ENCODE measurements at regions not wholly inside any gene's neighbourhood (a gene's known extent, or its start where the extent isn't known, plus 50 kb on each side); places are given as distances from the start of the nearest gene placed in this dataset.

DNA sequence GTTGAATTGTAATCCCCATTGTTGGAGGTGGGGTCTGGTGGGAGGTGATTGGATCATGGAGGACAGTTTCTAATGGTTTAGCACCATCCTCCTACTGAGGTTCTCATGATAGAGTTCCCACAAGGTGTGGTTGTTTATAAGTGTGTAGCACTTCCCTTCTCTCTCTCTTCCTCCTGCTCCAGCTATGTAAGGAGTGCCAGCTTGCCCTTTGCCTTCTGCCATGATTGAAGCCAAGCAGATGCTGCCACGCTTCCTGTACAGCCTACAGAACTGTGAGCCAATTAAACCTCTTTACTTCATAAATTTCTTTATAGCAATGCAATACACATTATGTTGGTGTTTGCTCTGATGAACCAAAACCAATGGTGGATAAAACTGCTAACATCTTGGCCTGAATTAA lies 238.2 kb downstream of the EFNB2 start:
- no peak for DNase-seq (ENCODE audit: low spot score)

DNA sequence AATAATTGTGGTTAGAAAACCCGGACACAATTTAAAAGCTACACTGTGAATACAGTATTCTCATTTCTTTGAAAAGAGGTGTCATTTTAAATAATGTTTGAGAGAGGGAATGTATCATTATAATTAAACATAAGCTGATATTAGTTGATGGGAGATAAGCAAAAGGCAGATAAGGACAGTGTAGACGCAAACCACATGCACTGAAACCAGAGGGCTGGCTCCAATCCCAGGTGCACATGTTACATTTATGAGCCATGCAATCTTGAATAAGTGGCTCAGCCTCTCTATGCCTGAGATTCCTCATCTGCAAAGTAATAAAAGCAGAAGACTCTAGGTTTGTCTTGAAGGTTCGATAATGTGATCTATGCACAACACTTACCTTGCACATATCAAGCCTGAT lies 238.7 kb downstream of the EFNB2 start:
- no peak for DNase-seq (ENCODE audit: low spot score)

DNA sequence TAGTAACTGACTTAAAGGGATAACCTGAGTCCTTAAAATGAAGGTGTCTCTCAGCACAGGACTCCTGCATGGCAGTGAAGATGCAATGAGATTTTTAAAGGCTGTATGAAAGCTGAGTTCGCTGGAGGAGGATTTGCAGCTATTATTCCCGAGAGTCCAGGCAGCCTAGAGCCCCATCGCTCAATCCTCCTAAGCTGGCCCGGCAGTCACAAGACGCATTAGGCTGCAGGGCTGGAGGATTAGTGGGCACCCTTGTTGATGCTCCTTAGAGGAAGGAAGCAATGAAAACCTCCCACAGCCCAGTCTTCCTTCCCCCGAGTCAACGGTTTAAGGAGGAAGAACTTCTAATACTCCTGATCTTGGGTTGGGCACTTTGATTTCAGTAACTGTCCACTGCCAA lies 239.5 kb downstream of the EFNB2 start:
- DNase-seq (ENCODE audit: low spot score): no peak

DNA sequence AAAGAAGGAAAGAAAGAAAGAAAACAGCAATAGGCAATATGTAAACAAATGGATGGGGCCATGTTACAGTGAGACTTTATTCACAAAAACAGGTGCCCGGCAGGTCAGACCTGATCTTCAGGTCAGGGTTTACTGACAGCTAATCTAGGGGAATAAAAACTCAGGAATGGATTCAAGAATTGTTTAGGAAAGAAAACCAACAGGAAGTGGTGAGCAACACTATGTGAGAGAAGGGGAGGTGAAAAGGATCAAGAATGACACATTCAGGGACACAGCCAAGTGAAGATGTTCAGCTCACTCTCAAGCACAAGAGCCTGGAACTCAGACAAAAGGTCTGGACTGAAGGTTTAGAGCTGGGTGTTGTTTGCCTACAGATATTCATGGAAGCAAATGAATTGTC lies 244.5 kb downstream of the EFNB2 start:
- DNase-seq (ENCODE audit: low spot score): no peak

DNA sequence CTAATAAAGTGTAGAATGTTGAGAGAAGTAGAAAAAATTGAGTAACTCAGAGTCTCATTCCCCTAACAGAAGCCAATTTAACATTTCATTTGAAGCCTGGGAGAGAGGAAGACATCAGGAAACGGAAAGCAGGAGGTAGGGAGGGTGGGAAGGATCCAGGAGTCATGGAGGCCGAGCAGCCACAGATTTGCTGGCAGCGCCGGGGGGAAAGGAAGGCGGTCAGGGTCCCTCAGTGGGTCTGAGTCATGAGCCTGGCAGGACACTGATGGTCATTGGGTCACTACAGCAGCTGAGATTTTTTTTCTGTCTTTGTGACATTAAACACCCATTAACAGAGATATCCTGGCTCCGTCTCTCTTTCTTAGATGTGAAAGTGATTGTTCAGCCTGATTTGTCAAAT lies 248.1 kb downstream of the EFNB2 start:
- DNase-seq (ENCODE audit: low spot score): no peak

DNA sequence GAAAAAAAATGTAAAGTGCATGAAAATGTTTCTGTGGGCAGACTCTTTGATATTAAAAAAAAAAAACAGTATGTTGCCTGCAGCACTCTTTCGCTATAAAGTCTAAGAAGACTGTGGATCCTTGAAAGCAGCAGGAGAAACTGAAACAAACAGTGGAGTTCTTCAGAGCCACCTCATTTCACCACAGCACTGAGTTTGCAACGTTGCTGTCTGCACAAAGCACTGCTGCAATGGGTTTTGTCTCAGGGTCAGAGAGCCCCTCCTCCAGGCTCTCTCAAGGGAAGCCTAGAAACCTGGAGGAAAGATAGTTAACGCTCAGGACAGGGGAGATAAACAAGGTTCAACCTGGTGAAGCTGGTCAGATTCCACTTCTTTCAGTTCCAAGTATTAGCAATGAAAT lies 248.7 kb downstream of the EFNB2 start:
- no peak for DNase-seq (ENCODE audit: low spot score)

DNA sequence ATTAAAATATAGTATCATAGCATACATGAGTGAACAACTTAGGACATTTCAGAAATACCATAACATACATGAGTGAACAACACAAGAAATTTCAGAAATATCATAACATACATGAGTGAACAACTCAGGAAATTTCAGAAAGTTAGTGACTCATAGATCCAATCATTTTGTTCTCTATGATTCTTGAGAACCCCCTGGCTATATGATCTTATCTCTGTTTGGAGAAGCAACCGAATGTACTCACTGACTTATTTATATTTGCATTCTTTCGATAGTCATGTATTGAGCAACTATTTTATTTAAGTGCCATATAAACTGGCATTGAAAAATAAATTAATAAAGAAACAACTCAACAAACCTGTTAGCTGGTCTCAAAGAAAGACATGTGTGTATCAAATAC lies 251.1 kb downstream of the EFNB2 start:
- DNase-seq (ENCODE audit: low spot score): no peak

DNA sequence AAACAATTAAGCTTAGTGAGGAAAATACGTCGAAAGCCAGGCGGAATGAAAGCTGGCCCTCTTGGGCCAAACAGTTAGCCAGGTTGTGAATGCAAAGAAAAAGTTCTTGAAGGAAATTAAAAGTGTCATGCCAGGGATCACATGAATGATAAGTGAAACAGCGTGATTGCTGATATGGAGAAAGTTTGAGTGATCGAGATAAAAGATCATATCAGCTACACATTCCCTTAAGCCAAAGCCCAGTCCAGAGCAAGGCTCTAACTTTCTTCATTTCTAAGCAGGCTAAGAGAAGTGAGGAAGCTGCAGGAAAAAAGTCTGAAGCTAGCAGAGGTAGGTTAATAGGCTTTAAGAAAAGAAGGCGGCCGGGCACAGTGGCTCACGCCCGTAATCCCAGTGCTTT lies 254.0 kb downstream of the EFNB2 start:
- no peak for DNase-seq (ENCODE audit: low spot score)

DNA sequence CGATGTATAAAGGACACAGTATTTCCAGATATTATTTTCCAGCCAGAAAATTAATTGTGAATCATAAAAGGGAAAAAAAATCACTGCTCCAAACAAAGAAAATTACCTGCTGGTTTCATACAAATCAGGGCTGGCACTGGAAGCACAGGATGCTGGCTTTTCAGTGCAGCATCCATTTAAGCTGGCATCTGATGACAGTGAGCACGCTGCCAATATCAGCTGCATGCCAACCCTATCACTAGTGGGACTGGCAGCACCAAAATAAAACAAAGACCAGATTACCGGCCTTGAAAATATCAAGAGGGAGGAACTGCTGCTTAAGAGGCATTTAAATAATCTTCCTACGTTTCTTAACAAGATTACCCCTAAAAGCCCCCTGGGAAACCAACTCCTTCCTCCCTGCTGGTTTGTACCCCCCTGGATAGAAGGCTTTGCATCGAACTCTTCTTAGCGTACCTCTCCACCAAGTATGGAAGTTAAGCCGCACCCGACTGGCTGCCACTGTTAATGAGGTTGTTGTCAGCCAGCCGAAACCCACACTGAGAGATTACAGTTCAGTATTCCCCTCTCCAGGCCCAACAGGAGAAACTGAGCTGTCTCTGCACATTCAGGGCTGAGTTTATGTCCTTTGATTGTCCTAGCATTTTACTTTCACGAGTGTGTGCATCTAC lies 257.8 kb downstream of the EFNB2 start:
- DNase-seq (ENCODE audit: low spot score): no peak

DNA sequence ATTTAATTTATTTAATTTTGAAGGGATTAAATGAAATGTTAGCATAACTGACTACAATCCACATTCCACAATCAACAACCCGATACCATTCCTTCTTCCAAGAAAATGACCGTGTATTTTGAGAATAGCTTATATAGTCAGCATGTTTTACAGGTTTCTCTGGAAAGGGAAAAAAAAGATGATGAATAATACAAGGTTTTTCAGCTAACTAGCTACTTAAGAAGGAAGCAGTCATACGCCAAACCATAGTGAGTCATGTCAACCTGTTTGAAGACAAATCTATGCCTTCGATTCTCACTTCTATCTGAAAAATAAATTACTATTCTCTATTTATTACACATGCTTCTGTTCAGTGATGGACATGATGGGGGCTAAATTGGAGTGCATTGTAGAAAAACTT lies 258.6 kb downstream of the EFNB2 start:
- DNase-seq (ENCODE audit: low spot score): no peak

DNA sequence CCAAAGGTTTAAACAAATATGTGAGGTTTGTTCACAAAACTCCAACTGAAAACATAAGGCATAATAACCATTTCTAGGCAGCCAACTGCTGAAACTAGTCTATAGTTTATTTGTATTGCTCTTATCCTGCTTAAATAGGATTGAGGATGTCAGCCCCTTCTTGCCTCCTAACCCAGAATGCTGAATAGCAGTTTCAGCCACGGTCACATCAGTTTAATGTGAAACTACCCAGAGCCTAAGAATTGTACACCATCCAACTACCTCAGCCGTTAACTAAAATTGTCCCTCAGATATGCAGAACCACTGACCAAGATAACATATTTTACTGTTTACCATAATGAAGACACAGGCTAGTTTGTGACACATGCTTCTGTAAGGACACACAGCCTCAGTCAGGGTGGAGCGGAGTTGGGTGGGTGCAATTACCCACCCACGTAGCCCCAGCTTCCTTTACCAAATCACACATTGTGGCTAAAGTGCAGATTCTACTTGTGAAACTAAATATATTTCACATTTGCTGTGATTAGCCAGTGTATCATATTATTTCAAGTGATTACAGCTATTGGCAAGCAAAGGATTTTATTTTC lies 259.9 kb downstream of the EFNB2 start:
- no peak for DNase-seq (ENCODE audit: low spot score)

DNA sequence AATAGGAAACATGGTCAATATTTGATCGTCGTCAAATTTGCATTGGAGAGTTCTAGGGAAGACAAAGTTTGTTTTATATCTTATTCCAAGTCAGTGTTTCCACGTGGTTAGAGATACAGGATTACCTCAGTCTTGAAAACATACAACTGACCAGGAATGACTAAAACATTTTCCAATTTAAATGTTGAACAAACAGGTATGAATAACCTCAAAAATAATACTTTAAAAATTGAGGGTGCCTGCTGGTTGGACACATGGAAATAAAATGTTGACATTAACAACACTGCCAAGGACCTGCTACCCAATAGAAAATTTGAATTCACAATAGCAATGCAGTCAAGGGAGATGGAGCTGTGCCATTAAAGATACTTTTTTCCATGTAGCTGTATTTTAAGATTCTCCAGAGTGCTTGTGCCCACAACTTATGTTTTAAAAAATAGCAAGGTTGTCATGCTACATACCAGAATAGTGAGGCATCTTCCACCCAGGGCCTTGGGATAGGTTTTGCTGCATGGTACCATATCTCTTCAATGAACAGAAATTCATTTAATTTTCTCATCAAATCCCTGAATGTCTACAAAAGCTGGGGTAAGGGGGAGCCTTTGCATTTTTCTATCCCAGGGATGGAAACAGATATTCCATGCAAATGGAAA lies 260.8 kb downstream of the EFNB2 start:
- DNase-seq (ENCODE audit: low spot score): no peak

DNA sequence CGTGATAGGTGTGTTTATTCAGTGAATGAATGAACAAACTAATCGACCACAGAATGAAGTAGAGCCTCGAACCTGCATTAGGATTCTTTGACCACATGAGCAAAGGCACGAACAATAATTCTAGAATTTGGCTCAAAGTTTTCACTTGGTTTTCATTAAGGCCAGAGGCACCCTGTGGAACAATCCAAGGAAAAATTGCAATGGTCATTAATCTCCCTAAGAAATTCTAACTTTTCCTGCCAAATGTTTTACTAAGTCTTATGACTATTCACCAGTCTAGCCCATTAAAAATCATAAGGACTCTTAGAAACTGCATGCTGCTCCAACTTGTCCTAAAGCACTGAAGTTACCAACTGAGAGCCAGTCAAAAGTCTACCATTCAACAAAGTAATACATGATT lies 271.7 kb downstream of the EFNB2 start:
- DNase-seq (ENCODE audit: low spot score): no peak

DNA sequence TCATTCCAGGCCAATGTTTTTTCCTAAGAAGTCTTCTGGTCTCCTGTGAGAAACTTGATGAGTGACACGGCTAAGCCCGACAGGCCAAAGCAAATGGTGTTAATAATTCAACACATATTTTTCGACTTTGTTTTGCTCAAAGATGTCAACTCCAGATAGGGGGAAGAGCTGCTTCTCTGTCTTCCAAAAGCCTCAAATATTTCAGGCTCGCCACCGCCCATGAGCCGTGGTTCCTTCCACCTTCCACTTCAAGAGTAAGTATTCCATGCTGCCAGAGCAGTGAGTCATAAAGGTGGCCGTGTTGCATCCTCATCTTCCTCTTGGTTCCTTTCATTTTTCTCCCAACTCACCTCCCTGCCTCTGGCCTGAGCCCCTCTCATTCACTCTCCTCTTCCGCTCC lies 272.6 kb downstream of the EFNB2 start:
- DNase-seq (ENCODE audit: low spot score): no peak

DNA sequence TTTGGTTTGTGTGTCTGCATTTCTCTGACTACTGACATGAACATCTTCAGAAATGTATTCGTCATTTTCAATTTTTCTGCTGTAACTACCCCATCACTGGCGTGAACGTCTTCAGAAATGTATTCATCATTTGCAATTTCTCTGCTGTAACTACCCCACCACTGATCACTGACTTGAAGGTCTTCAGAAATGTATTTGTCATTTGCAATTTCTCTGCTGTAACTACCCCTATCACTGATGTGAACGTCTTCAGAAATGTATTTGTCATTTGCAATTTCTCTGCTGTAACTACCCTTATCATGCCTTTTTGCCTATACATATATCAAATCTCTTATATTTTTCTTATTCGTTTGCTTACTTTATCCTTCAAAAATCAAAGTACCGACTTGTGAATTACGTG lies 274.0 kb downstream of the EFNB2 start:
- no peak for DNase-seq (ENCODE audit: low spot score)

DNA sequence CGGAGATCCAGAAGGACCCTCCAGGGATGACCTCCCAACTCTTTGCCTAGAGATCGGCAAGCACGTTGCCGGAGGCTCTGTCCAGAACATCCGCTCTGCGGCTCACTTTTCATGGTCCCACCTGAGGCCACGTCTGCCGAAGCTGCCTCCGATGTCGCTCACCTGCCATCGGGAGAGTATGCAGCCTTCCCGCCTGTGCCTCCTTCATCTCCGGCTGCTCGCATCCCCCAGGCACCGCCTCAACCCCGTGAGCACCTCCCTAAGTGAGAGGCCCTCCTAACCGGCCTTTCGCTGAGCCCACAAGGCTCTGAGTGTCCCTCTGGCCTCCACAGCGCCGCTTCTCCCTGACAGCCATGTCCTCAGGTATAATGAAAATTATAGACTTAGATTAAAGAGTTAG lies 275.1 kb downstream of the EFNB2 start:
- DNase-seq (ENCODE audit: low spot score): no peak

DNA sequence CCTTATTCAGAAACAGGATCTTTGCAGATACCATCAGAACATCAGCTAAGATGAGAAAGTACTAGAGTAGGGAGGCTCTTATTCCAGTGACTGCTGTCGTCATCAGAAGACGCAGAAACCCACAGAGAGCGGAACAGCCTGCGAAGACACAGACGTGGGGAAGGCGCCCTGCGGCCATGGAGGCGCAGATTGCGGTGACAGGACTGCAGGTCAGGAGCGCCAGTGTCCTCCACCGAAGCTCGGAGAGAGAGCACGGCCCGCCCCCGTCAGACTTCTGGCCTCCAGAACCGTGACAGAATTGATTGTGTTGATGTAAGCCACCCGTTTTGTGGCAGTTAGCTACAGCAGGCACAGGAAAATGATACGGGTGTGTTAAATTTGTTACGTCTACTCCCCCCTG lies 275.5 kb downstream of the EFNB2 start:
- DNase-seq (ENCODE audit: low spot score): no peak

DNA sequence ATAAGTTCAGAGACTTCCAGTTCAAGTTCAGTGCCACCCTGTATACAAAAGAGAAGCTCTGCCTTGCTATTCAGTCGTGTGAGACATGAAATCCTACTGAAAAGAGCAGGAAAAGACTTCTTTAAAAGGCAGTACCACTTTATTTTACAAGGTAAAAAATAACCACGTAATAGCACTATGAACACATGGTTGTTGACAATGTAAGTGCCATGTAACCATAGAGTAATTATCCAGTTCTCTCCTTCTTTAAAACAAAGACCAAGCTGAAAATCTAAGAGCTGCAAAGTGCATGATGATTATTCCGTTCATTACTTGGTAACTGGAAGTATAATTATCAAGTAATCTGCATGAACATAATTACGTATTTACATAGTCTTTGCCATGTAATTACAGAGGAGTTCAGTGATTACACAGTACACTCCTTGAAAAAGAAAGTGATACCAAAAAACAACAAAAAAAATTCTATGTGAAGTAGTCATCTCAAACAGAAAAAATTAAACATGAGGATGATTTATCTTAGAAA lies 288.7 kb downstream of the EFNB2 start:
- no peak for DNase-seq (ENCODE audit: low spot score)

DNA sequence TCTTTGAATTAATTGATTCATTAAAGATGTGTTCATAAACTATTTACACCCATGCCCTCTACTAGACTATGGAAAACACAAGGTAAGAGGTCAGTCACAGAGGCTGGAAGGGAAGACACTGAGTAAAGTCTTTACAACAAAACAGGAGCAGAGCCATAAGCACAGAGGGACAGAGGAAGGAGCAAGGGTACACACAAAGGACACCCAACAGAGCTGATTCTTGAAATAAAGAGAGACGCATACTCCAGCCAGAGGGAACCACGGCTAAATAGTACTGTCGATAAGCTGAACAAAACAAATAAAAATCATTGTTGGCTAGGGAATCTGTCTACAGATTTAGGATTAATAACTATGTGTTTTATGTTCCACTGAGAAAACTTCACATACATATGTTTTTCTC lies 289.2 kb downstream of the EFNB2 start:
- DNase-seq (ENCODE audit: low spot score): no peak

DNA sequence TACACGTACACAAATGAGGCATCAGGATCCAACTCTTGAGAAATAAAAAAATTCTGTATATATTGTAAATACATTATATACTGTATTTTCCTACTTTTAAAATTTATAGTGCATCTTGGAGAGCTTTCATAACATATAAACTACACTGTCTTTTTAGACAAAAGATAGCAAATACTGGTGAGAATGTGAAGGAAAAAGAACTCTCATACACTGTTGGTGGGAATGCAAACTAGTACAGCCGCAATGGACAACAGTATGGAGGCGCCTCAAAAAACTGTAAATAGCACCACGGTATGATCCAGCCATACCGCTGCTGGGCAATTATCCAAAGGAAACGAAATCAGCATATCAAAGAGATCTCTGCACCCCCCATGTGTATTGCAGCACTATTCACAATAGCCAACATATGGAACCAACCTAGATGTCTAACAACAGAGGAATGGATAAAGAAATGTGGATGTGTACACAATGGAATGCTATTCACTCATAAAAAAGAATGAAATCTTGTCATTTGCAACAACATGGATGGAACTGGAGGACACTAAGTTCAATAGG lies 292.4 kb downstream of the EFNB2 start:
- no peak for DNase-seq (ENCODE audit: low spot score)

DNA sequence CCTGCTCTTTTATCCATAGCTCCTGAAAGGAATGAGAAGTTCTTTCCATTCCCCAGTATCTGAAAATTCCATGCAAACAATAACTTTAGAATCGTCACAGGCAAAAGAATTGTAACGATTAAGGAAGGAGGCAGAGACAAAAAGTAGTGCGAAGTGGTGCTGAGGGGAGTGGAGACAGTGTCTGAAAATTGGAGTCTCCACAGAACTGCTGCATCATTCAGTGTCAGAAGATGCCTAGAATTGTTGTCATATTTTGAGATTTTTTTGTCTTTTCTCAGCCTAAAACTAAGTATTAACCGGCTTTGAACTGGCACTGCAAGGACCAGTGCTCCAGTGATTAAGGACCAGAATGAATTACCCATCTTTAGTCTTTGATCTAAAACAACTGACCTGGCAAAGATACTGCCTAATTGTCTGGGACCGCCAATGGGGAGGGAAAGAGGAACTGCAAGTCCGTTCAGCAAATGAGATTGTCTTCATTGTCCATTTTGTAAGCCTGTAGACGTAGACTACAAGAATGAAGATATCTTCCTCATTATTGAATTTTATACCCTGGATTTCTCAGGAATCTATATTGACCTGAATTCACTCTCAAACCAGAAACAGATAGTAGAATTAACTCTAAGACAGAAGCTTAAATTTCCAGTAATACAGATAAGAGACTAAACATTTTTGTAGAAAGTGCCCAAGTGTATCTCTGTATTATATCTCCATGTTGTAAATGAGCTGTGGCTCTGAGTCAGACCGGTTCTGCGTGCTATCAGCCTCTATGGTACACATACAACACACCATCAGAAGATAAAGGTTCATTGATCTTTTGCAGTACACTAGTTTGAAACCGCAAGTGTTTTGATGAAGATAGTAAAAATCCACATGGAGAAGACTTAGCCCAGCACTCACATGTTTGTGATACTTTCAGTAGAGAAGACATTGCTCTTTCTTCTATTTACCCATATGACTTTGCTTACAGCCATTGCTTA lies 293.2 kb downstream of the EFNB2 start:
- DNase-seq (ENCODE audit: low spot score): no peak

DNA sequence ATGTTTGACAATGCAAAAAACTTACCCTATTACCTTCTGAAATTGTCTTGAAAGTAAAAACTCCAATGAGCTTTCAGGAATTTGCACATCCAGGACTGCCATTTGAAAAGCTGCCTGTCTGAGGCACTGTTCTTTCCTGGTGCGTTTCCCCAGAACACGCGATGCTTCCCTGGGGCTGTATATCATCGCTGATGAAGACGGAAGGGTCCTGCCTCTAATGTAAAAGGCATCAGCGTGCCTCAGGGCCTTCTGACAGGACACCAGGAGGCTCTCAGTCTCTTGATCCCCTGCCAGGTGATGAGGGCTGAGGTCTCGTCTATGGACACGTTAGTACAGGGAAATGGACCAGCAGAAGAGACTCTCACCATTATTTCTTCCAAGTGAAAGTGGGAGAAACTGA lies 296.8 kb downstream of the EFNB2 start:
- no peak for DNase-seq (ENCODE audit: low spot score)

All from hematopoietic multipotent progenitor cell treated with erythropoietin and hydrocortisone succinate and interleukin-3 and kit ligand, for 17 days (in vitro differentiated cells).